ENCODE measurements at regions not wholly inside any gene's neighbourhood (a gene's known extent, or its start where the extent isn't known, plus 50 kb on each side); places are given as distances from the start of the nearest gene placed in this dataset.

DNA sequence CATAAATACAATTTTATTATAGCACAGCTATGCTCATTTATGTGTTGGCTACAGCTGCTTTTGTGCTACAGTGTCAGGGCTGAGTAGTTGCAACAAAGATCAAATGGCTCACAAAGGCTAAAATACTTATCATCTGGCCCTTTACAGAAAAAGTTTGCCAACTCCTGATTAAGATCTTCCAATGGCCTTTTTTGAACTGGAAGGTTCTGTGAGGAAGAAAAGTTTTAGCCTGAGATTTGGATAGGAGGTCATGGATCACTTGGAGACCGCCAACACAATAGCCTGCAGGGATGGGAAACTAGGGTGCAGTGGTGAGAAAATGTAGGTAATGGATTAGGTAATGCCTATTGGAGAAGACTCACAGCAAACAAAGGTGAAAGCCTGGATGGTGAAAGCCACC is 169.8 kb downstream of the NOC3L start:
- DNase-seq (ENCODE audit: low spot score): no peak

DNA sequence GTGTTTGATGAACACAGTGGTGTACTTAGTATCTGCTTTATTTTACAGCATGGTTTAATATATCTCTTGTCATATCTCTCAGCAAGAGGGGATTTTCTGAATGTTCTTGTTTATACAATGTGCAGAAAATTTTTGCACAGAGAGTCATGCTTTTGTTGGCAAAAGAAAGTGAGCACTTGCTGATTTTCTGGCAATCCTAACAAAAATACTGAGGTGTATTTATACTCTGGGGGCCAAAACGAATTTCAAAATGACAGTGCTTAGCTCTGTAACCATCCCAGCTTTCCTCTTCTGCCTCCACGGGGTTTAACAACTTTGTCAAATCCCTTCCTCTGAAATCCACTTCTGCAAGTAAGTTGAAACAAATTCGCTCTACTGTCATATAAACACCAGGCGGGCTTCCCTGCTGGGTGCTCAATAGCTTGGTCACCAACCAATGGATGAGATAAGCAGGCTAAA is 169.2 kb downstream of the NOC3L start:
- DNase-seq (ENCODE audit: low spot score): no peak

DNA sequence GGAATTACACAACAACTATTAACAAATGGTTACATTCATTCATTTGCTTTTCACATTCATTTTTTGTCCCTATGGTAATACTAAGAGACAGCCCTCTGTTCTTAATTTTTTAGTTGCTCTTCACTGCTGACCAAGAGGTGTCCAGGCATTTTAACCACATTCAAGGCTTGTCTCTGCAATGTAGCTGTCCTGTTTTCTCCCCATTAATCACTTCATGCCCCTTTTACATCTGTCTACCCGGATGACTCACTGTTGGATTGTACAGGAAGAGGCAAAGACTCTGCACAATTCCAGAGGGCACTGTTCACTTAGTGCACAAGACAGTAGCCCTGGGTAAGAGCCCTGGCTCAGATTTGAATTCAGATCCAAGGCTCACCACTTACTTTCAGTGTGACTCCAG is 168.5 kb downstream of the NOC3L start:
- DNase-seq (ENCODE audit: low spot score): peak; percentile 9

- no peak for DNase-seq (ENCODE audit: low spot score)
These were observed 165.5 kb downstream of the NOC3L start for GRCh38 chr10:94197241-94197640.

- no peak for DNase-seq (ENCODE audit: low spot score)
These were observed 164.4 kb downstream of the NOC3L start for GRCh38 chr10:94198324-94198723.

GRCh38 chr10:94199565-94199964 is 163.2 kb downstream of the NOC3L start:
- no peak for DNase-seq (ENCODE audit: low spot score)

GRCh38 chr10:94200146-94200837 is 162.4 kb downstream of the NOC3L start:
- DNase-seq (ENCODE audit: low spot score): no peak

DNA sequence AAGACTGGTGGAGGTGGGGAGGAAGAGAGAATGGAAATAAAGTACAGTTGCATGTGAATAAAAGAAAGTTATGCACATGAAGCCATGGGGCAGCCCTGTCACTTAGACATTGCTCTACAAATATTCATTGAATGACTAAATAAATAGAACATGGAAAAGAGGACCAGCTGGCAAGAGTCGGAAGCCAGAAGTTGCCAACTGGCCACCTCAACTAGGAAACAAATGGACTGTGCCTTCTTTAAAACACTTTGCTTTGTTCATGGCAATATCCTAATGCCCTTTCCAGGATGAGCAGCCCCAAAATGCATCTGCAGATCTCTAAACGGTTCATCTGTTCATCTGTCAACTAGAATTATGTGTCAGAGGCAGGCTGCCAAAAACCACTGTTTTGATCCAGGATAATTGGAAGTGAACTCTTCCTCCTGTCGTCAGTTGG is 157.3 kb downstream of the NOC3L start:
- no peak for DNase-seq (ENCODE audit: low spot score)

DNA sequence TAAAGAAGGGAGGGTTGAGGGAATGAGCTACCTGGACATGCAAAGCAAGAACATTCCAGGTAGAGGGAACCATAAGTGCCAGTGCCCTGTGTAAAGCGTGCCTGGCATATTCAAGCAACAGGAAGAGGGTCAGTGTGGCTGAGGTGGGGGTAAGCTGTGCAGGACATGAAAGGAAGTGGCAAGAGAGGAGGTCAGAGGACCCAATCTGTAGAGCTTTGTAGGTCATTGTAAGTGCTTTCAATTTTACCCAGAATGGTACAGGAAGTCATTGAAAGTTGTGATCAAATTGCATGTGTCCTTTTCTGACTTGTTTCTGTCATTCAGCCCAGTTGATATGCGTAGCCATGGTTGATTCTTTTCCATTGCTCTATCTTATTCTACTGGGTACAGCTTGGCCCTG is 156.6 kb downstream of the NOC3L start:
- DNase-seq (ENCODE audit: low spot score): no peak

- DNase-seq (ENCODE audit: low spot score): no peak
These were observed 154.4 kb downstream of the NOC3L start for GRCh38 chr10:94208315-94208714.

DNA sequence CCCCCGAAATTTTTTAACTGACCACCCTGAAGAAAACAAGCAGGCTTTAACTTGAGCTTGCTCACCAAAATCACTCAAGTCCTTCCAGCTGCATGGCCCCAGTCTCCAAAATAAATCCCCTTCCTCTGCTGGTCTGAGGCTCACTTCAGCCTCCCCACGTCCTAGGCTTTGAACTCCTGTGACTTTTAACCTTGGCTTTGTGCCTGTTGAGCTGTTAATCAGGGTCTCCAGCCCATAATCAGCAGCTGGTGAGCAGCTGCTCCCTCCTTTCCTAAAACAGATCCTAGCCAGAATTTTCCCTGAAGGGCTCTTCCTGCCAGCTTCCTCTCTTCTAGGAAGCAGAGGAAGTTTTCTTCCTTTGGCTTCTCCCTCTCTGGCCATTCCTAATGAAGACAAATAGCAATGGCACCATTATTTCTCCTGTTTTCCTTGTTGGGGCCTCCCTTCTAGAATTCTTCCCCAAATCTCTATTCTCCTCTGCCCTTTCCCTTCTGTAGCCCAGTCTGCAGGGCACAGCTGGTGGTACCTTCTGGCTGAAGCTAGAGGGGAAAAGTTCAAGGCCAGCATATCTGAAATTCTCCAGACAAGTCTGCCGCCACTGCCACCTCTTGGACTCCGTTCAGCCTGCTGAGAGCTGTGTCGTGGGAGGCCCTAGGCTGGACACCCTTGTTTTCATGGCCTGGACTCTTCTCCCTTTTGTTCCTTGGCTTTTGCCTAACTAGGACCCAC is 152.1 kb downstream of the NOC3L start:
- no peak for DNase-seq (ENCODE audit: low spot score)

- DNase-seq (ENCODE audit: low spot score): no peak
These were observed 151.6 kb downstream of the NOC3L start for GRCh38 chr10:94211169-94211510.

GRCh38 chr10:94213001-94213530 is 149.7 kb downstream of the NOC3L start:
- no peak for DNase-seq (ENCODE audit: low spot score)

- DNase-seq (ENCODE audit: low spot score): no peak
These were observed 148.8 kb downstream of the NOC3L start for GRCh38 chr10:94213980-94214379.

DNA sequence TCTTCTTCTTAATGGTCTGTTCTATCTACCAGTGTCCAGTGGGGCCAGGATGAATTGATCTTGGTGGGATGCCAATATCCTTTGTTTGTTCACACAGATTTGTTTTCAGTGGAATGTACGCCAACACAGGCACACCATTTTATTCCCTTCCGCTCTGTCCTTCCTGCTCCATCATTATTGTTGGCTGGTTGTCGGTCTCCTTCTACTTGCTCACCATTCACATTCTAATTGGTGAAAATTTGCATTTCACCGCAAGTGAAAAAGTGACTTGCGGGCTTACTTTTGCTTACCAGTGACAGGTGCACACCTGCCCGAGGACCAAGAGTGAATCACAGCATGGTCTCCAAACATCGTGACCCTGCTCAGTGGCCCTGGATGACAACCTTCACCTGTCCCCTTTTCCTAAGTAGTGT is 148.3 kb downstream of the NOC3L start:
- no peak for DNase-seq (ENCODE audit: low spot score)

GRCh38 chr10:94216201-94216600 is 146.5 kb downstream of the NOC3L start:
- no peak for DNase-seq (ENCODE audit: low spot score)

DNA sequence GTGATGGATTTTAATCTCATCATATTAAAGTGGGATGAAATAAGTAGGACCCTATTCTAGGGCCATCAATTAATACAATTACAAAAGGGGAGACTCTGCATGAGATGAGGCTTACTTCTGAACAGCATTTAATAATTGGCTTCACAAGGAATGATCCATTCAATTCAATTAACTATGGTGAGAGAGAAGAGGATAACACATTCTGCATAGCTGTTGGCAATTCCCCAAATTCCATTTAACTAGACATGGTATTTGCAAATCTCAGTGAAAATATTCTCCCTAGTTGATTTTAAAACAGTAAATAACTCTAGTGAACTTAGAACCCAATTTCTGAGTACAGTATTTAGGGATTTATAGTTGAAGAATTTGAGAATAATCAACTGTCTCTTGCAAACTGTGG is 145.3 kb downstream of the NOC3L start:
- no peak for DNase-seq (ENCODE audit: low spot score)

GRCh38 chr10:94218493-94219183 is 144.1 kb downstream of the NOC3L start:
- no peak for DNase-seq (ENCODE audit: low spot score)

GRCh38 chr10:94219829-94220228 is 142.9 kb downstream of the NOC3L start:
- DNase-seq (ENCODE audit: low spot score): no peak

DNA sequence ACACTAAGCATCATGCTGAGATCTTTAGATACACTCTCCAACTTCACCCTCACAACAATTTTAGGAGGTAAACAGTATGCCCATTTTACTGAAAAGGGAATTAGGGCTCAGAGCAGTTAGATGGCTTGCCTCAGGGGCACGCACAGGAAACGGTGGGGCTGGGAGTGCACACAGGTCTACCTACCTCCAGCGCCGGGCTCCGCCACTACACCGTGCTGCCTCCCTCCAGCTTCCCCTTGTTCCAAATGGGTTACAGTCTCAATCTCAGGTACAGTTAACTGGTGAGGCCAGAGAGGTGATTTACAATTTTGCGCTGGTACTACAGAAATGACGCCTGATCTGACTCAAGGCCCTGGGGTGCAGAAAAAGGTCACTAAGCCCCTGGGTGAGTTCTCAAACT is 142.0 kb downstream of the NOC3L start:
- no peak for DNase-seq (ENCODE audit: low spot score)

GRCh38 chr10:94223702-94224370 is 138.9 kb downstream of the NOC3L start:
- DNase-seq (ENCODE audit: low spot score): no peak

DNA sequence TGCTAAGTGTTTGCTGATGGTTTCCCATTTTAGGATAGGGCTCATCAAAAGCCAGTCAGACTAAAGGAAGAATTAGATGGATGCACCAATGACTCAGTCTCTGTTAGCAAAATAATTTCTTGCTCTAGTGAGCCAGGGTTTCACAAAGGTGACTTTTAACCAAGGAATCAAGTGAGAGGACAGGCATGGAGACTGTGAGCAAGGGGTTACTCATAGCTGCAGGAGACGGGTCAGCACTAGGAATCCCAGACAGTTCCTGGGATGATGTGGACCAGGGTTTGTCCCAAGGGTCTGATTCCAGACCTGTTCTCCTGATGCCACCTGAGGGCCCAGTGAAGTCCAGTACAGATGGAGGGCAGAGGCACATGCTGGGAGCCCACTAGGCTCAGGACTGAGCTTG is 138.1 kb downstream of the NOC3L start:
- DNase-seq (ENCODE audit: low spot score): peak; percentile 8

Data from kidney capillary endothelial cell (primary cell).